ENCODE measurements at regions not wholly inside any gene's neighbourhood (a gene's known extent, or its start where the extent isn't known, plus 50 kb on each side); places are given as distances from the start of the nearest gene placed in this dataset.

- Histone ChIP-seq H3K9ac (ENCODE audit: extremely low read depth, insufficient read length, low read length) (no peak overlapping the region), H3K4ac (ENCODE audit: low read depth, low read length) (no peak overlapping the region), H4K5ac (ENCODE audit: insufficient read length, low read depth, low read length) (no peak overlapping the region), H3K14ac (ENCODE audit: insufficient read depth, low read length) (no peak overlapping the region), H3K4me2 (ENCODE audit: insufficient read depth, insufficient read length, low read length) (no peak overlapping the region), H3K27ac (ENCODE audit: insufficient read length, low read depth, low read length) (no peak overlapping the region), H3T11ph (ENCODE audit: low read length) (no peak overlapping the region), H2BK15ac (ENCODE audit: low read depth, low read length) (no peak overlapping the region), H2BK120ac (ENCODE audit: low read depth, low read length, poor library complexity, severe bottlenecking) (no peak overlapping the region), H2AK5ac (ENCODE audit: insufficient read length, low read length) (no peak overlapping the region), H3K79me2 (ENCODE audit: insufficient read depth, low read length) (no peaks in the 10 kb centered on the region), H4K8ac (replicated peaks; ENCODE audit: insufficient read length, low read depth, low read length) (no peak overlapping the region), H4K20me1 (ENCODE audit: control insufficient read depth, insufficient read depth, insufficient read length) (no peaks in the 10 kb centered on the region), H3K56ac (ENCODE audit: insufficient read length, low read depth, low read length) (no peak overlapping the region), H3K9me3 (ENCODE audit: control insufficient read depth, low read depth, low read length) (no peaks in the 10 kb centered on the region), H3K18ac (ENCODE audit: insufficient read length, low read depth, low read length) (no peak overlapping the region), H4K91ac (ENCODE audit: insufficient read length, low read depth, low read length) (no peak overlapping the region), H3K27me3 (ENCODE audit: insufficient read depth, low read length) (no peaks in the 10 kb centered on the region; the same call in 1 of the 2 replicates), H3K79me1 (ENCODE audit: insufficient read depth, low read depth, low read length, poor library complexity, severe bottlenecking) (no peaks in the 10 kb centered on the region), H2BK5ac (ENCODE audit: insufficient read length, low read length) (no peak overlapping the region), H3K23me2 (ENCODE audit: insufficient read length, low read depth, low read length, poor library complexity, severe bottlenecking) (no peaks in the 10 kb centered on the region), H2AFZ (ENCODE audit: low read length) (no peak overlapping the region), H3K4me1 (ENCODE audit: insufficient read depth, low read length) (peaks cover 9% of the 10 kb centered on the region; the same call in 1 of the 2 replicates), H3K23ac (ENCODE audit: insufficient read length, low read depth, low read length) (no peak overlapping the region), H2BK12ac (ENCODE audit: insufficient read length, low read depth, low read length) (no peak overlapping the region), H2BK20ac (ENCODE audit: low read depth, low read length, poor library complexity, severe bottlenecking) (no peak overlapping the region)
- DNase-seq, result no peak
- Mint-ChIP-seq H3K4me3 (no peak overlapping the region), H3K9me3 (no peaks in the 10 kb centered on the region), H3K4me1 (peaks cover 19 to 24% of the 10 kb centered on the region in 2 experiments), H3K36me3 (ENCODE audit: insufficient read depth in 1 of 3, low read depth in 3 of 3) (no peaks in the 10 kb centered on the region; a peak in 1 of 7 replicates), H3K27me3 (ENCODE audit: low read depth) (peaks cover 7% of the 10 kb centered on the region), H3K27ac (no peak overlapping the region)
- no CpG with 5 or more reads among the region's 7 CpGs for WGBS (ENCODE audit: extremely low coverage, insufficient read length, low lambda C conversion rate)
- TF ChIP-seq CTCF (conservative IDR thresholded peaks at IDR 0.05), result no peak
Measured at GRCh38 chr2:19785447-19785846, 116.3 kb downstream of the TTC32 start.

All from H9 (cell line).